PC-3 (cell line): ENCODE measurements at regions not wholly inside any gene's neighbourhood (a gene's known extent, or its start where the extent isn't known, plus 50 kb on each side); places are given as distances from the start of the nearest gene placed in this dataset.

Experiments used
- CTCF ChIP-seq: fragments of 300-600 bp; sonication (generic); conservative IDR thresholded peaks from 2 replicates; pipeline ENCODE4 v1.5.1; 2017; ENCODE audit warnings: antibody characterized with exemption, low read depth, mild to moderate bottlenecking, low read length
- EZH2 ChIP-seq: fragments of 300-600 bp; sonication (generic); IDR thresholded peaks from one replicate; pipeline ENCODE4 v1.6.1; 2017; ENCODE audit warnings: antibody characterized with exemption, mild to moderate bottlenecking, low read length; ENCODE audit not compliant: unreplicated experiment
- EZH2phosphoT487 ChIP-seq: fragments of 300-600 bp; sonication (generic); IDR thresholded peaks from 2 replicates; pipeline ENCODE4 v1.6.1; 2018; ENCODE audit warnings: mild to moderate bottlenecking, antibody characterized with exemption, low read length, borderline replicate concordance

- TF ChIP-seq CTCF (no peak), EZH2 (no peak), EZH2phosphoT487 (no peak)
Observed at GRCh38 chr4:177103619-177104018, 206.1 kb upstream of the NEIL3 start.
